Nephron (organoid): ENCODE measurements at regions not wholly inside any gene's neighbourhood (a gene's known extent, or its start where the extent isn't known, plus 50 kb on each side); places are given as distances from the start of the nearest gene placed in this dataset.

ENCODE experiments used
- H3K27ac Mint-ChIP-seq, 3 experiments: 2 replicates each; pipeline ENCODE4 v1.8.0; 2020; ENCODE audit warnings: mixed read lengths in 3 of 3, mild to moderate bottlenecking in 2 of 3, moderate library complexity in 1 of 3
- H3K27me3 Mint-ChIP-seq: 2 replicates; pipeline ENCODE4 v1.8.0; 2021; ENCODE audit warnings: low read depth, mild to moderate bottlenecking, moderate library complexity, mixed read lengths
- H3K36me3 Mint-ChIP-seq: 2 replicates; pipeline ENCODE4 v1.8.0; 2020; ENCODE audit warnings: low read depth, mixed read lengths
- H3K4me1 Mint-ChIP-seq: 2 replicates; pipeline ENCODE4 v1.8.0; 2020; ENCODE audit warnings: mixed read lengths
- H3K4me3 Mint-ChIP-seq, 3 experiments: 2 replicates each; pipeline ENCODE4 v1.8.0; 2020; ENCODE audit warnings: mild to moderate bottlenecking in 3 of 3, mixed read lengths in 3 of 3, moderate library complexity in 2 of 3
- H3K9me3 Mint-ChIP-seq: 2 replicates; pipeline ENCODE4 v1.8.0; 2020; ENCODE audit warnings: mixed read lengths
- CTCF ChIP-seq, 3 experiments: fragments of 200-600 bp; sonication (generic); IDR thresholded peaks; one replicate each; pipeline ENCODE4 v1.5.0; 2021; ENCODE audit warnings: antibody characterized with exemption in 3 of 3; ENCODE audit not compliant: unreplicated experiment in 3 of 3

- Mint-ChIP-seq H3K27ac (peak overlapping the region; percentile 72 to 85 (median 84)), H3K36me3 (no peaks in the 10 kb centered on the region), H3K27me3 (no peaks in the 10 kb centered on the region), H3K9me3 (no peaks in the 10 kb centered on the region), H3K4me1 (peaks cover 24% of the 10 kb centered on the region), H3K4me3 (no peak overlapping the region)
- no peak for TF ChIP-seq CTCF (IDR thresholded peaks at IDR 0.05; ENCODE audit: unreplicated experiment in 3 of 3)
Measured at GRCh38 chr5:5979761-5980537, 398.4 kb downstream of the MED10 start.

GRCh38 chr5:5979377-5979760 lies 399.0 kb downstream of the MED10 start:
- no peaks in the 10 kb centered on the region for H3K9me3 Mint-ChIP-seq
- no peak overlapping the region for H3K4me3 Mint-ChIP-seq
- peak overlapping the region; percentile 72 to 85 (median 84) for H3K27ac Mint-ChIP-seq
- no peaks in the 10 kb centered on the region for H3K36me3 Mint-ChIP-seq
- peaks cover 24% of the 10 kb centered on the region for H3K4me1 Mint-ChIP-seq
- H3K27me3 Mint-ChIP-seq, result no peaks in the 10 kb centered on the region
- no peak for TF ChIP-seq CTCF (IDR thresholded peaks at IDR 0.05; ENCODE audit: unreplicated experiment in 3 of 3)

DNA sequence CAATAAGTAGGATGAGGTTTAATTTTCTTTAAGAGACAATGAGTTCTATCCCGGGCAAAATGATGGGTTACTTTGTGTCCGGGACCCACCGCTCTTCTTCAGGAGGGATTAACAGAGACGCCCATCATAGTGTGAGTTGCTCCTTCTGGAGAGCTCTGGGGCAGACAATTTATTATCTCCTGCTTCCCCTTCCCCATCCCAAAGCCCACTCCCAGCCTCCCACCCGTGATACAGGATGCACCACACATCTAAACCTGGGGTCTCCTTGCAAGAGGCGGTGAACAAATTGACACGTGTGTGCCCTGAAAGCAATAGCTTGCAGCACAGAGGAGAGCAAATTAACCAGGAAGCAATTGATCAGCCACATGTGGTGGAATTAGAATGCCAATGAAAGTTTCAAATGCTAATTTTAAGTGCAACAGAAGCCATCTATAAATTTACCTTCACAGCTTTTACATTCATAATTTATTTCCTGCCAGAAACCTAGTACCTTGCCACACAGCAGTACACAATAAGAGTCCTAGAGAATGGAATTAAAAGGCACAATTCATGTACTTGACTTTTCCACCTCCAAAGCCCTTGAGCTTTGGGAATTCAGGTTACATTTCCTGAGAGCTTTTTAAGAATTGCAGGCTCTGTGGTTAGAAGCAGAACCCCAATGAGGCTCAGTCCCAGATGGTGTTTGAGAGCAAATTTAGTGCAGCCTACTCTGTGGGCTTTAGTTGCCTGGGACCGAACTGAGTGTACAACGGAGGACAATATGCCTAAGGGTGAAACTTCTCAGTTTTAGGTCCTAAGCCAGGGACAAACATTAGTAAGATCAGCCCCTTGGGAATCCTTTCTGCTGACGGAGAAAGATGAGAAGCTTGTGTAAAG lies 399.6 kb downstream of the MED10 start:
- Mint-ChIP-seq H3K27me3 (no peaks in the 10 kb centered on the region), H3K36me3 (no peaks in the 10 kb centered on the region), H3K4me1 (peaks cover 24% of the 10 kb centered on the region), H3K4me3 (no peak overlapping the region), H3K9me3 (no peaks in the 10 kb centered on the region), H3K27ac (peak overlapping the region in 2 of 3 experiments; percentile 72 to 84)
- no peak for TF ChIP-seq CTCF (IDR thresholded peaks at IDR 0.05; ENCODE audit: unreplicated experiment in 3 of 3)

- TF ChIP-seq CTCF (IDR thresholded peaks at IDR 0.05; ENCODE audit: unreplicated experiment in 3 of 3), result no peak
- Mint-ChIP-seq H3K27me3 (peaks cover 4% of the 10 kb centered on the region), H3K4me1 (no peaks in the 10 kb centered on the region), H3K4me3 (no peak overlapping the region), H3K9me3 (no peaks in the 10 kb centered on the region), H3K36me3 (no peaks in the 10 kb centered on the region), H3K27ac (no peak overlapping the region)
Measured at GRCh38 chr5:5971203-5971602, 407.1 kb downstream of the MED10 start.

DNA sequence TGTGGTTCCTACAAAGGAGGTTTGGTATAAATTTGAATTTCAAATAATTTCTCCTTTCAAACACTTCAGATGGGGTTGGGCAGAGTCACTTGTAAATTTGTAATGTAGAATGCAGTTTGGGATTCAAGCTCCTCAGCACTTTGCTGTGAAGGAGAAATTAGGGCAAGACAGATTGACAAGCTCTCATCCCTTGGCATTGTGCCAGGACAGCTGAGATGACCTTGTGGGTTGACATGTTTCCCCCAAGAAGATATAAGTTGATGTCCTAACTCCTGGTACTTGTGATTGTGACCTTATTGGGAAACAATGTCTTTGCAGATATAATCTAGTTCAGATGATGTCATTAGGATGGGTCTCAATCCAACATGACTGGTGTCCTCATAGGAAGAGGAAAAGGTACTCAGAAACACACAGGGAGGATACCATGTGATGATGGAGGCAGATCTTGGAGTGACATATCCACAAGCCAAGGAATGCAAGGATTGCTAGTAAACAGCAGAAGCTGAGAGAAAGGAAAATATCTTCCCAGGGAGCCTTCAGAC lies 408.3 kb downstream of the MED10 start:
- Mint-ChIP-seq H3K9me3 (peaks cover 3% of the 10 kb centered on the region), H3K36me3 (no peaks in the 10 kb centered on the region), H3K27me3 (peaks cover 8% of the 10 kb centered on the region), H3K4me1 (no peaks in the 10 kb centered on the region), H3K4me3 (no peak overlapping the region), H3K27ac (no peak overlapping the region)
- no peak for TF ChIP-seq CTCF (IDR thresholded peaks at IDR 0.05; ENCODE audit: unreplicated experiment in 3 of 3)
